Ishikawa (cell line): ENCODE measurements at regions not wholly inside any gene's neighbourhood (a gene's known extent, or its start where the extent isn't known, plus 50 kb on each side); places are given as distances from the start of the nearest gene placed in this dataset.

Source experiments
- CEBPB ChIP-seq: IDR thresholded peaks from 2 replicates; pipeline ENCODE4 v1.6.1; 2012
- CREB1 ChIP-seq: IDR thresholded peaks from 2 replicates; pipeline ENCODE4 v1.6.1; 2012; ENCODE audit warnings: low read depth
- EP300 ChIP-seq: IDR thresholded peaks from 2 replicates; pipeline ENCODE4 v1.6.1; 2012; ENCODE audit warnings: borderline replicate concordance
- RAD21 ChIP-seq: IDR thresholded peaks from 2 replicates; pipeline ENCODE4 v1.6.1; 2012; ENCODE audit warnings: low read depth
- TEAD4 ChIP-seq: IDR thresholded peaks from 2 replicates; pipeline ENCODE4 v1.6.1; 2012
- USF1 ChIP-seq: IDR thresholded peaks from 2 replicates; pipeline ENCODE4 v1.6.1; 2012
- ZBTB7A ChIP-seq: IDR thresholded peaks from 2 replicates; pipeline ENCODE4 v1.6.1; 2012; ENCODE audit warnings: low read depth
- TF ChIP-seq, protein P1 (sequence below): IDR thresholded peaks from 2 replicates; pipeline ENCODE4 v1.6.1; 2012

DNA sequence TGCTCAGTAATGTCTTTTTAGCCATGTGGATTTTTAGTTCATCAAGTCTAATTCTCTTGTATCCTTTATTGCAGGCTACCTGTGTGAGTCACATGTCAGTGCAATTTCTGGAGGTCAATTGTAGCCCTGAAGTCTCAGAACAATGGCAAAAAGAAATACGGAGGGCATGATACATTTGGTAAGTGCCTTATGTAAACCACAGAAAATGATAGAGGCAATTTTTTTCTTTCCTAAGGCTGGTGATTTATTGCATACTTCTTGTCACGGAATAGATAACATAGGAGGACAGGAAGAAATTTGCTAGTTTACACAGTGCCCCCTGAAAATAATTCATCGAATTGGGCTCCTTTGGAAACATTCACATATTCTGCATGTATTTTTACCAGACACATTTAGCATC is 235.9 kb downstream of the DMRTA1 start:
- no peak for TF ChIP-seq RAD21
- TF ChIP-seq EP300, result no peak
- TF ChIP-seq CREB1, result no peak
- TF ChIP-seq, protein P1, sequence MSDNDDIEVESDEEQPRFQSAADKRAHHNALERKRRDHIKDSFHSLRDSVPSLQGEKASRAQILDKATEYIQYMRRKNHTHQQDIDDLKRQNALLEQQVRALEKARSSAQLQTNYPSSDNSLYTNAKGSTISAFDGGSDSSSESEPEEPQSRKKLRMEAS, result no peak
- no peak for TF ChIP-seq ZBTB7A
- TF ChIP-seq CEBPB, result no peak
- TF ChIP-seq USF1, result no peak
- no peak for TF ChIP-seq TEAD4
